ES-I3 (cell line): ENCODE measurements at regions not wholly inside any gene's neighbourhood (a gene's known extent, or its start where the extent isn't known, plus 50 kb on each side); places are given as distances from the start of the nearest gene placed in this dataset.

Source experiments
- H3K36me3 ChIP-seq: 2 replicates; pipeline ENCODE4 v1.6.1; 2013; ENCODE audit warnings: mild to moderate bottlenecking, low read length, control low read depth, moderate library complexity; ENCODE audit not compliant: insufficient read depth
- H3K4me1 ChIP-seq: 2 replicates; pipeline ENCODE4 v1.6.1; 2013; ENCODE audit warnings: mild to moderate bottlenecking, control low read depth, low read length; ENCODE audit not compliant: insufficient read depth
- H3K9ac ChIP-seq: 2 replicates; pipeline ENCODE4 v1.6.1; 2013; ENCODE audit warnings: low read depth, mild to moderate bottlenecking, low read length, moderate library complexity
- H3K9me3 ChIP-seq: 2 replicates; pipeline ENCODE4 v1.6.1; 2013; ENCODE audit warnings: mild to moderate bottlenecking, low read length, moderate library complexity; ENCODE audit not compliant: control insufficient read depth, insufficient read depth

- no peak overlapping the region for H3K9ac ChIP-seq
- H3K36me3 ChIP-seq = no peaks in the 10 kb centered on the region
- H3K9me3 ChIP-seq = no peaks in the 10 kb centered on the region
- H3K4me1 ChIP-seq = no peaks in the 10 kb centered on the region
Observed at GRCh38 chr12:30213166-30213565, 429.4 kb upstream of the TMTC1 start.

- Histone ChIP-seq H3K4me1 (no peaks in the 10 kb centered on the region), H3K36me3 (no peaks in the 10 kb centered on the region)
Observed at GRCh38 chr12:30211743-30212142, 428.0 kb upstream of the TMTC1 start.

GRCh38 chr12:30203981-30204380 lies 420.2 kb upstream of the TMTC1 start:
- H3K9me3 ChIP-seq = no peaks in the 10 kb centered on the region
- no peak overlapping the region for H3K9ac ChIP-seq
- no peaks in the 10 kb centered on the region for H3K4me1 ChIP-seq
- H3K36me3 ChIP-seq = no peaks in the 10 kb centered on the region

More at GRCh38 chr12:30211743-30212142, 428.0 kb upstream of the TMTC1 start:
- no peak overlapping the region for H3K9ac ChIP-seq
- no peaks in the 10 kb centered on the region for H3K9me3 ChIP-seq

- H3K4me1 ChIP-seq = no peaks in the 10 kb centered on the region
- H3K9me3 ChIP-seq = no peaks in the 10 kb centered on the region
- no peak overlapping the region for H3K9ac ChIP-seq
- H3K36me3 ChIP-seq = no peaks in the 10 kb centered on the region
Observed at GRCh38 chr12:30202521-30203254, 418.9 kb upstream of the TMTC1 start.

GRCh38 chr12:30201301-30202160 lies 417.8 kb upstream of the TMTC1 start:
- H3K9me3 ChIP-seq = no peaks in the 10 kb centered on the region
- no peak overlapping the region for H3K9ac ChIP-seq
- H3K36me3 ChIP-seq = no peaks in the 10 kb centered on the region
- H3K4me1 ChIP-seq = no peaks in the 10 kb centered on the region

- Histone ChIP-seq H3K36me3 (no peaks in the 10 kb centered on the region), H3K4me1 (no peaks in the 10 kb centered on the region; the same call in 1 of the 2 replicates), H3K9ac (no peak overlapping the region), H3K9me3 (no peaks in the 10 kb centered on the region)
Observed at GRCh38 chr12:30200864-30201263, 417.1 kb upstream of the TMTC1 start.

- H3K36me3 ChIP-seq = no peaks in the 10 kb centered on the region
- H3K9me3 ChIP-seq = no peaks in the 10 kb centered on the region
- H3K4me1 ChIP-seq = no peaks in the 10 kb centered on the region; the same call in 1 of the 2 replicates
- H3K9ac ChIP-seq = no peak overlapping the region
Observed at GRCh38 chr12:30197392-30198057, 413.8 kb upstream of the TMTC1 start.

- Histone ChIP-seq H3K4me1 (no peaks in the 10 kb centered on the region; the same call in 1 of the 2 replicates), H3K36me3 (no peaks in the 10 kb centered on the region), H3K9me3 (no peaks in the 10 kb centered on the region), H3K9ac (no peak overlapping the region)
Observed at GRCh38 chr12:30191696-30192455, 408.1 kb upstream of the TMTC1 start.

- no peaks in the 10 kb centered on the region for H3K9me3 ChIP-seq
- H3K36me3 ChIP-seq = no peaks in the 10 kb centered on the region
Observed at GRCh38 chr12:30188602-30189326, 405.0 kb upstream of the TMTC1 start.

GRCh38 chr12:30187426-30187825 lies 403.7 kb upstream of the TMTC1 start:
- no peaks in the 10 kb centered on the region for H3K4me1 ChIP-seq

More at GRCh38 chr12:30188602-30189326, 405.0 kb upstream of the TMTC1 start:
- Histone ChIP-seq H3K4me1 (no peaks in the 10 kb centered on the region), H3K9ac (no peak overlapping the region)

GRCh38 chr12:30181334-30181733 lies 397.6 kb upstream of the TMTC1 start:
- Histone ChIP-seq H3K9ac (no peak overlapping the region), H3K4me1 (no peaks in the 10 kb centered on the region), H3K36me3 (no peaks in the 10 kb centered on the region), H3K9me3 (no peaks in the 10 kb centered on the region; the same call in 1 of the 2 replicates)

More at GRCh38 chr12:30187426-30187825, 403.7 kb upstream of the TMTC1 start:
- no peaks in the 10 kb centered on the region; the same call in 1 of the 2 replicates for H3K9me3 ChIP-seq
- no peaks in the 10 kb centered on the region for H3K36me3 ChIP-seq
- H3K9ac ChIP-seq = no peak overlapping the region

GRCh38 chr12:30180602-30181001 lies 396.9 kb upstream of the TMTC1 start:
- Histone ChIP-seq H3K4me1 (no peaks in the 10 kb centered on the region), H3K36me3 (no peaks in the 10 kb centered on the region), H3K9ac (no peak overlapping the region), H3K9me3 (no peaks in the 10 kb centered on the region; the same call in 1 of the 2 replicates)

- no peaks in the 10 kb centered on the region for H3K4me1 ChIP-seq
- H3K9ac ChIP-seq = no peak overlapping the region
- H3K9me3 ChIP-seq = no peaks in the 10 kb centered on the region; the same call in 1 of the 2 replicates
- no peaks in the 10 kb centered on the region for H3K36me3 ChIP-seq
Observed at GRCh38 chr12:30178916-30179315, 395.2 kb upstream of the TMTC1 start.
